ENCODE measurements at regions not wholly inside any gene's neighbourhood (a gene's known extent, or its start where the extent isn't known, plus 50 kb on each side); places are given as distances from the start of the nearest gene placed in this dataset.

GRCh38 chr7:79722217-79722616 is 268.8 kb upstream of the MAGI2 start:
- intact Hi-C loops (cut with micrococcal nuclease; ENCODE audit: unreplicated experiment): no loop called here
- no peaks in the 10 kb centered on the region for H4K20me1 ChIP-seq (ENCODE audit: control insufficient read depth, insufficient read depth)
- ChIA-PET POLR2A (no interaction called here), CTCF (no interaction called here), RAD21 (ENCODE audit: unreplicated experiment) (no interaction called here), SMC1A (ENCODE audit: uncharacterized antibody, unreplicated experiment) (no interaction called here)
- DNase-seq (ENCODE audit: low read depth, low spot score) (no peak), ATAC-seq (no peak), FAIRE-seq (no peak)
- no peaks in the 10 kb centered on the region for H3K79me2 ChIP-seq (ENCODE audit: control insufficient read depth, insufficient read depth, low read length)
- no peaks in the 10 kb centered on the region for H3K36me3 ChIP-seq (ENCODE audit: control insufficient read depth in 2 of 2, insufficient read depth in 2 of 2, low read length in 1 of 2)
- H3K27me3 ChIP-seq (replicated peaks in 1 of 2; ENCODE audit: control insufficient read depth in 2 of 2, insufficient read depth in 2 of 2, low read length in 1 of 2): no peaks in the 10 kb centered on the region
- in situ Hi-C loops (cut with MboI): no loop called here
- H3K27ac ChIP-seq (ENCODE audit: control insufficient read depth, insufficient read depth): no peak overlapping the region
- no peaks in the 10 kb centered on the region for H3K4me1 ChIP-seq (ENCODE audit: control insufficient read depth, insufficient read depth, low read length)
- H2AFZ ChIP-seq (ENCODE audit: control insufficient read depth, low read depth, low read length): no peak overlapping the region
- TF ChIP-seq, protein P1, sequence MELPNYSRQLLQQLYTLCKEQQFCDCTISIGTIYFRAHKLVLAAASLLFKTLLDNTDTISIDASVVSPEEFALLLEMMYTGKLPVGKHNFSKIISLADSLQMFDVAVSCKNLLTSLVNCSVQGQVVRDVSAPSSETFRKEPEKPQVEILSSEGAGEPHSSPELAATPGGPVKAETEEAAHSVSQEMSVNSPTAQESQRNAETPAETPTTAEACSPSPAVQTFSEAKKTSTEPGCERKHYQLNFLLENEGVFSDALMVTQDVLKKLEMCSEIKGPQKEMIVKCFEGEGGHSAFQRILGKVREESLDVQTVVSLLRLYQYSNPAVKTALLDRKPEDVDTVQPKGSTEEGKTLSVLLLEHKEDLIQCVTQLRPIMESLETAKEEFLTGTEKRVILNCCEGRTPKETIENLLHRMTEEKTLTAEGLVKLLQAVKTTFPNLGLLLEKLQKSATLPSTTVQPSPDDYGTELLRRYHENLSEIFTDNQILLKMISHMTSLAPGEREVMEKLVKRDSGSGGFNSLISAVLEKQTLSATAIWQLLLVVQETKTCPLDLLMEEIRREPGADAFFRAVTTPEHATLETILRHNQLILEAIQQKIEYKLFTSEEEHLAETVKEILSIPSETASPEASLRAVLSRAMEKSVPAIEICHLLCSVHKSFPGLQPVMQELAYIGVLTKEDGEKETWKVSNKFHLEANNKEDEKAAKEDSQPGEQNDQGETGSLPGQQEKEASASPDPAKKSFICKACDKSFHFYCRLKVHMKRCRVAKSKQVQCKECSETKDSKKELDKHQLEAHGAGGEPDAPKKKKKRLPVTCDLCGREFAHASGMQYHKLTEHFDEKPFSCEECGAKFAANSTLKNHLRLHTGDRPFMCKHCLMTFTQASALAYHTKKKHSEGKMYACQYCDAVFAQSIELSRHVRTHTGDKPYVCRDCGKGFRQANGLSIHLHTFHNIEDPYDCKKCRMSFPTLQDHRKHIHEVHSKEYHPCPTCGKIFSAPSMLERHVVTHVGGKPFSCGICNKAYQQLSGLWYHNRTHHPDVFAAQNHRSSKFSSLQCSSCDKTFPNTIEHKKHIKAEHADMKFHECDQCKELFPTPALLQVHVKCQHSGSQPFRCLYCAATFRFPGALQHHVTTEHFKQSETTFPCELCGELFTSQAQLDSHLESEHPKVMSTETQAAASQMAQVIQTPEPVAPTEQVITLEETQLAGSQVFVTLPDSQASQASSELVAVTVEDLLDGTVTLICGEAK (IDR thresholded peaks at IDR 0.05; ENCODE audit: borderline replicate concordance): no peak
- TF ChIP-seq JUNB (IDR thresholded peaks at IDR 0.05) (no peak), POU2F2 (IDR thresholded peaks at IDR 0.05; ENCODE audit: borderline replicate concordance, low read depth, low read length) (no peak), KDM1A (IDR thresholded peaks at IDR 0.05; ENCODE audit: borderline replicate concordance) (no peak), RCOR1 (conservative IDR thresholded peaks at IDR 0.05; ENCODE audit: low read depth, low read length) (no peak), SPI1 (IDR thresholded peaks at IDR 0.05; ENCODE audit: borderline replicate concordance, insufficient read depth, low read depth, low read length) (no peak), POLR2AphosphoS2 (IDR thresholded peaks at IDR 0.05; ENCODE audit: low read depth, low read length) (no peak), SREBF1 (IDR thresholded peaks at IDR 0.05; ENCODE audit: low read length) (no peak), FOXK2 (IDR thresholded peaks at IDR 0.05) (no peak), WRNIP1 (IDR thresholded peaks at IDR 0.05; ENCODE audit: borderline replicate concordance, low read depth, low read length) (no peak), SMARCA5 (IDR thresholded peaks at IDR 0.05) (no peak), TCF12 (IDR thresholded peaks at IDR 0.05; ENCODE audit: low read depth, low read length) (no peak), DPF2 (IDR thresholded peaks at IDR 0.05) (no peak), ZNF217 (IDR thresholded peaks at IDR 0.05) (no peak), NR2F1 (conservative IDR thresholded peaks at IDR 0.05) (no peak), SMAD1 (IDR thresholded peaks at IDR 0.05; ENCODE audit: low read depth, partially characterized antibody) (no peak), YY1 (IDR thresholded peaks at IDR 0.05; ENCODE audit: low read depth, low read length) (no peak), ZNF207 (IDR thresholded peaks at IDR 0.05; ENCODE audit: borderline replicate concordance) (no peak)
- no TSS peak for BruUV-seq (replicated peaks)
- no peak overlapping the region for H3K4me2 ChIP-seq (ENCODE audit: control insufficient read depth, insufficient read depth)
- no peak overlapping the region for H3K4me3 ChIP-seq
- no peaks in the 10 kb centered on the region for H3K9me3 ChIP-seq (replicated peaks; ENCODE audit: control insufficient read depth, insufficient read depth, low read length)
- no peak overlapping the region for H3K9ac ChIP-seq (ENCODE audit: control insufficient read depth, insufficient read depth, low read length)
